ENCODE measurements at regions not wholly inside any gene's neighbourhood (a gene's known extent, or its start where the extent isn't known, plus 50 kb on each side); places are given as distances from the start of the nearest gene placed in this dataset.

DNA sequence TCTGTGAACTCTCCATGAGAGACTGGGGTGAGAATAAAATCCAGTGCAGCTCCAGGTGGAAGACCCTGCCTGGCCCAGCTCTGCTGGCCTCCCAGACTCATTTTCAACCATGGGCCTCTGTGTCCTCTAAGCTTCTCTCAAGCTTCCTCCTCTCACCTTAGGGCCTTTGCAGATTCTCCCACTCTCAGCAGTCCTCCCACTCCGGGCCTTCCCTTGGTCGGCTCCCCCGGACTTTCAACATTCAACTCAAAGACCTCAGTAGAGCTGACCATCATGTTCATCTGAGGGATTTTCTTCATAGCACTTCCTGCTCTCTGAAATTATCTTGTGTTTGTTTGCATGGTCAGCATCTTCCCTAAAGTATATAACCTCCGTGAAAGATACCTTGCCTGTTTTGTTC, 370.5 kb upstream of the ZNF507 start:
- ATAC-seq: no peak
- TF ChIP-seq ZNF565 (CRISPR knock-in tag; conservative IDR thresholded peaks at IDR 0.05; ENCODE audit: low read depth): no peak
- no peak for TF ChIP-seq PATZ1 (CRISPR knock-in tag; IDR thresholded peaks at IDR 0.05; ENCODE audit: borderline replicate concordance)
- TF ChIP-seq SNAI2 (CRISPR knock-in tag; IDR thresholded peaks at IDR 0.05): no peak
- TF ChIP-seq ZFP30 (CRISPR knock-in tag; IDR thresholded peaks at IDR 0.05): no peak
- no peak for TF ChIP-seq ISL1 (CRISPR knock-in tag; IDR thresholded peaks at IDR 0.05)

- TF ChIP-seq TCF4 (CRISPR knock-in tag; IDR thresholded peaks at IDR 0.05; ENCODE audit: borderline replicate concordance) (no peak), ZFP30 (CRISPR knock-in tag; IDR thresholded peaks at IDR 0.05) (no peak), ARNTL (CRISPR knock-in tag; IDR thresholded peaks at IDR 0.05; ENCODE audit: borderline replicate concordance, low read depth) (no peak)
- TF ChIP-seq, protein P1, sequence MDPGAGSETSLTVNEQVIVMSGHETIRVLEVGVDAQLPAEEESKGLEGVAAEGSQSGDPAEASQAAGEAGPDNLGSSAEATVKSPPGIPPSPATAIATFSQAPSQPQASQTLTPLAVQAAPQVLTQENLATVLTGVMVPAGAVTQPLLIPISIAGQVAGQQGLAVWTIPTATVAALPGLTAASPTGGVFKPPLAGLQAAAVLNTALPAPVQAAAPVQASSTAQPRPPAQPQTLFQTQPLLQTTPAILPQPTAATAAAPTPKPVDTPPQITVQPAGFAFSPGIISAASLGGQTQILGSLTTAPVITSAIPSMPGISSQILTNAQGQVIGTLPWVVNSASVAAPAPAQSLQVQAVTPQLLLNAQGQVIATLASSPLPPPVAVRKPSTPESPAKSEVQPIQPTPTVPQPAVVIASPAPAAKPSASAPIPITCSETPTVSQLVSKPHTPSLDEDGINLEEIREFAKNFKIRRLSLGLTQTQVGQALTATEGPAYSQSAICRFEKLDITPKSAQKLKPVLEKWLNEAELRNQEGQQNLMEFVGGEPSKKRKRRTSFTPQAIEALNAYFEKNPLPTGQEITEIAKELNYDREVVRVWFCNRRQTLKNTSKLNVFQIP (CRISPR knock-in tag; IDR thresholded peaks at IDR 0.05; ENCODE audit: borderline replicate concordance, low read depth): no peak
- ATAC-seq: no peak
These were observed 369.9 kb upstream of the ZNF507 start for GRCh38 chr19:31975461-31975860.

DNA sequence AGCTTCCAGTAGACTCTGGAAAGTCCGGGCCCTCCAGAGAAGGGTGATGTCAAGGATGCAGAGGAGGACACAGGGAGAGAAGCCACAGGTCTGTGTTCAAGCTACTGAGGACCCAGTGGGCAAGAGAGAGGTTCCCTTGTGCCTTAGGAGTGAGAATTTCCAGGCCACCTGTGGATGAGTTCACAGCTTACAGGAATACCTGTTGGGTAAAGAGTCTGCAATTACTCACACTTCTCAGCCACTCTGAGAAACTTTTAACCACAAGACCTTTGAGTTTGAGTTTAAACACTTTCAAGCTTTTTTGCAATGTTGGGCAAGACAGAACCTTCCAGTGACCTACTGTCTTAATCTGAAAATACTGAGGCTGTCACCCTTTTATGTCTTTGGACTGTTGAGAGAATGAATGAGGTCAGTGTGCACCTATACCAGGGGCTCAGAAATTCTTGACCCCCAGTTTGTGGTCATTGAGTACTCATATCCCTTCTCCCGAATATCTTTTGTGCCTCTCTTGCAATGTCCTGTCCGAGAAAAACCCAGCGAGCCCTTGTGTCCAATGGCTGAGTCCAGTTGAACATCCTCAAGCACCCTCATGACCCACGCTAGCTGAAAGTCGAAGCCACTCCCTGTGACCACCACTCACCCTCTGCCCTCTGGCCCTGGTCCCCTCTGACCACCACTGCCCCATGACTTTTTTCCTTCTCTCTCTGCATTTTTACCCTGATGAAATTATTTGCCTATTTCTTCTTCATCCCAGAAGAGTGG, 368.5 kb upstream of the ZNF507 start:
- TF ChIP-seq BACH2 (CRISPR knock-in tag; IDR thresholded peaks at IDR 0.05; ENCODE audit: borderline replicate concordance) (no peak), ZNF8 (CRISPR knock-in tag; IDR thresholded peaks at IDR 0.05) (no peak)
- TF ChIP-seq, protein P1 (CRISPR knock-in tag; IDR thresholded peaks at IDR 0.05; ENCODE audit: borderline replicate concordance, low read depth): no peak
- TF ChIP-seq, protein P2, sequence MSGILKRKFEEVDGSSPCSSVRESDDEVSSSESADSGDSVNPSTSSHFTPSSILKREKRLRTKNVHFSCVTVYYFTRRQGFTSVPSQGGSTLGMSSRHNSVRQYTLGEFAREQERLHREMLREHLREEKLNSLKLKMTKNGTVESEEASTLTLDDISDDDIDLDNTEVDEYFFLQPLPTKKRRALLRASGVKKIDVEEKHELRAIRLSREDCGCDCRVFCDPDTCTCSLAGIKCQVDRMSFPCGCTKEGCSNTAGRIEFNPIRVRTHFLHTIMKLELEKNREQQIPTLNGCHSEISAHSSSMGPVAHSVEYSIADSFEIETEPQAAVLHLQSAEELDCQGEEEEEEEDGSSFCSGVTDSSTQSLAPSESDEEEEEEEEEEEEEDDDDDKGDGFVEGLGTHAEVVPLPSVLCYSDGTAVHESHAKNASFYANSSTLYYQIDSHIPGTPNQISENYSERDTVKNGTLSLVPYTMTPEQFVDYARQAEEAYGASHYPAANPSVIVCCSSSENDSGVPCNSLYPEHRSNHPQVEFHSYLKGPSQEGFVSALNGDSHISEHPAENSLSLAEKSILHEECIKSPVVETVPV (CRISPR knock-in tag; IDR thresholded peaks at IDR 0.05): no peak
- ATAC-seq: no peak

DNA sequence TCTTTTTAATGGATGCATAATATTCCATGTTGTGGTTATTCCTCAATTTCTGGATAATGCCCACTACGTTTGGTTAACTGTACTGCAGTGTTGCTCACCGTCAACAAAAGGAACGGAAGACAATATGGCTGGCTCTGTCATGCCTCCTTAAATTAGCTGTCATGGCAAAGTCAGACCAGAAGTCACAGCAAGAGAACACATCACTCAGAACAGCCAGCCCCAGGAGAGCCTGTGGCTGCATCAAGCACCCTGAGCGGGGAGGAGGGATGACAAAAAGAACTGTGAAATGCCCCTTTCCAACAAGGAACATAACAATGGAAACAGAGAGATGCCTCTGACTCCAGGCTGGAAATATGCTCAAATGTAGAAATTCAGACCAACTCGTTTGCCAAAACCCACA, 366.0 kb upstream of the ZNF507 start:
- TF ChIP-seq ZC3H10 (CRISPR knock-in tag; IDR thresholded peaks at IDR 0.05) (no peak), PATZ1 (CRISPR knock-in tag; IDR thresholded peaks at IDR 0.05; ENCODE audit: borderline replicate concordance) (no peak), OSR1 (CRISPR knock-in tag; IDR thresholded peaks at IDR 0.05) (no peak), CSDC2 (CRISPR knock-in tag; IDR thresholded peaks at IDR 0.05) (no peak), ZNF70 (CRISPR knock-in tag; IDR thresholded peaks at IDR 0.05) (no peak), SNAI2 (CRISPR knock-in tag; IDR thresholded peaks at IDR 0.05) (no peak)
- TF ChIP-seq, protein P1 (CRISPR knock-in tag; IDR thresholded peaks at IDR 0.05; ENCODE audit: borderline replicate concordance, low read depth): no peak
- no peak for ATAC-seq
